Neural crest cell (in vitro differentiated cells): ENCODE measurements at regions not wholly inside any gene's neighbourhood (a gene's known extent, or its start where the extent isn't known, plus 50 kb on each side); places are given as distances from the start of the nearest gene placed in this dataset.

ENCODE experiments used
- DNase-seq: peaks from one replicate; pipeline ENCODE4 v3.0.0; 2021; ENCODE audit warnings: low read depth, mixed read lengths, low spot score
- H3K27ac Mint-ChIP-seq: one replicate; pipeline ENCODE4 v1.8.0; 2021; ENCODE audit warnings: mild to moderate bottlenecking, mixed read lengths; ENCODE audit not compliant: unreplicated experiment
- H3K27me3 Mint-ChIP-seq: 2 replicates; pipeline ENCODE4 v1.8.0; 2021; ENCODE audit warnings: low read depth, mild to moderate bottlenecking, mixed read lengths
- H3K36me3 Mint-ChIP-seq: 2 replicates; pipeline ENCODE4 v1.8.0; 2021; ENCODE audit warnings: low read depth, mild to moderate bottlenecking, mixed read lengths
- H3K4me1 Mint-ChIP-seq: 2 replicates; pipeline ENCODE4 v1.8.0; 2021; ENCODE audit warnings: mixed read lengths
- H3K4me3 Mint-ChIP-seq: one replicate; pipeline ENCODE4 v1.8.0; 2021; ENCODE audit warnings: mild to moderate bottlenecking, mixed read lengths
- H3K9me3 Mint-ChIP-seq: 2 replicates; pipeline ENCODE4 v1.8.0; 2021; ENCODE audit warnings: mixed read lengths
- TF ChIP-seq, protein P1 (sequence below): fragments of 200-600 bp; sonication (generic); conservative IDR thresholded peaks from 2 replicates; pipeline ENCODE4 v1.5.0; 2021; ENCODE audit warnings: antibody characterized with exemption, mild to moderate bottlenecking

- no peak for DNase-seq
- Mint-ChIP-seq H3K9me3 (peaks cover 10% of the 10 kb centered on the region), H3K27me3 (peaks cover 29% of the 10 kb centered on the region), H3K4me3 (no peak overlapping the region), H3K4me1 (no peaks in the 10 kb centered on the region), H3K36me3 (no peaks in the 10 kb centered on the region), H3K27ac (no peak overlapping the region)
- TF ChIP-seq, protein P1, sequence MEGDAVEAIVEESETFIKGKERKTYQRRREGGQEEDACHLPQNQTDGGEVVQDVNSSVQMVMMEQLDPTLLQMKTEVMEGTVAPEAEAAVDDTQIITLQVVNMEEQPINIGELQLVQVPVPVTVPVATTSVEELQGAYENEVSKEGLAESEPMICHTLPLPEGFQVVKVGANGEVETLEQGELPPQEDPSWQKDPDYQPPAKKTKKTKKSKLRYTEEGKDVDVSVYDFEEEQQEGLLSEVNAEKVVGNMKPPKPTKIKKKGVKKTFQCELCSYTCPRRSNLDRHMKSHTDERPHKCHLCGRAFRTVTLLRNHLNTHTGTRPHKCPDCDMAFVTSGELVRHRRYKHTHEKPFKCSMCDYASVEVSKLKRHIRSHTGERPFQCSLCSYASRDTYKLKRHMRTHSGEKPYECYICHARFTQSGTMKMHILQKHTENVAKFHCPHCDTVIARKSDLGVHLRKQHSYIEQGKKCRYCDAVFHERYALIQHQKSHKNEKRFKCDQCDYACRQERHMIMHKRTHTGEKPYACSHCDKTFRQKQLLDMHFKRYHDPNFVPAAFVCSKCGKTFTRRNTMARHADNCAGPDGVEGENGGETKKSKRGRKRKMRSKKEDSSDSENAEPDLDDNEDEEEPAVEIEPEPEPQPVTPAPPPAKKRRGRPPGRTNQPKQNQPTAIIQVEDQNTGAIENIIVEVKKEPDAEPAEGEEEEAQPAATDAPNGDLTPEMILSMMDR, result no peak
Measured at GRCh38 chr1:37169743-37170275, 135.5 kb upstream of the GRIK3 start.

- H3K36me3 Mint-ChIP-seq, result no peaks in the 10 kb centered on the region
- peaks cover 3% of the 10 kb centered on the region for H3K9me3 Mint-ChIP-seq
- H3K4me1 Mint-ChIP-seq, result no peaks in the 10 kb centered on the region
- DNase-seq, result no peak
- peaks cover 24% of the 10 kb centered on the region for H3K27me3 Mint-ChIP-seq
- TF ChIP-seq, protein P1, result no peak
- no peak overlapping the region for H3K4me3 Mint-ChIP-seq
- H3K27ac Mint-ChIP-seq, result no peak overlapping the region
Measured at GRCh38 chr1:37171691-37172090, 137.4 kb upstream of the GRIK3 start.

DNA sequence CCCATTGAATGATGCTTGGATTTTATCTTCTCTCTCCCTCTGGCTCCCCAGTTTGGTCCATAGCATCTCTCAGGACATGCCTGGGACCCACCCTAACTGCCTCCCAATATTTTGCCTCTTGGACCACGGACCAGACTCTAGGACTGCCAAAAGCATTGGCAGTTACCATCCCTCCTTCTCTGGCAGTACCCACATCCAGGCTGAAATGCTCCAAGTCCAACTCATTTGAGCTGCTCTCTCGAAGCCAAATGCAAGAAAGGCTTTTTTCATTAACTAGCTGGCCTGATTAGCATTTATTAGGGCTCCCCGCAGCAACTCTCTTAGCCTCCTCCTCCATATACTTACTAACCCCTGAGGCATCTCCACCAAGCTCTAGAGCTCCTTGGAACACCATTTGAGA lies 140.0 kb upstream of the GRIK3 start:
- Mint-ChIP-seq H3K4me1 (no peaks in the 10 kb centered on the region), H3K4me3 (no peak overlapping the region), H3K9me3 (no peaks in the 10 kb centered on the region), H3K36me3 (no peaks in the 10 kb centered on the region), H3K27me3 (peaks cover 32% of the 10 kb centered on the region), H3K27ac (no peak overlapping the region)
- TF ChIP-seq, protein P1, result no peak
- DNase-seq, result no peak

GRCh38 chr1:37174876-37175275 lies 140.6 kb upstream of the GRIK3 start:
- Mint-ChIP-seq H3K36me3 (no peaks in the 10 kb centered on the region), H3K4me1 (no peaks in the 10 kb centered on the region), H3K27me3 (peaks cover 34% of the 10 kb centered on the region), H3K4me3 (no peak overlapping the region), H3K9me3 (no peaks in the 10 kb centered on the region), H3K27ac (no peak overlapping the region)
- DNase-seq, result no peak
- TF ChIP-seq, protein P1, result no peak

DNA sequence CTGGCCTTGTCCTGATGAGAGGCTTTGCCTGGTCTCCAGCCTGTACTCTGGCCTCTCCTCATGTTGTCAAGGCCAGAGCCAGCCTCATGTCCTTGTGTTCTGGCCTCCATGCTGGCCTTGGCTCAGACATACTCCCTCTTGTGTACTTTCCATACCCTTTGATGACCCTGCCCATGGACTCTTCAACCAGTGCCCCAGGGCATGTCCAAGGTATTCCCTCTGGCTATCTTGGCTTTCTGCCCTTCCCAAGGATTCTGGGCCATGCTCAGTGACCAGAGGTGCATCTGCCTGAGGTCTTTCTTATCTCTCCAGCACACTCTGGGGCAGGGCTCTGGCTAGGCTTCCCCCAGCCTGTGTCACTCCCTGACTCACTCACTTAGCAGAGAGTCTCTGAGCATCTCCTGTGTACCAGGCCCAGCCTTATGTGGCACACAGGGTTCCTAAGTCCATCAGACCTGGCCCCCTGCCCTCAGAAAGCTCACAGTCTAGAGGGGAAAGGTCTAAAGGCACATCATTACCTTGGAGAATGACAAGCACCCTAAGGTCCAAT lies 141.4 kb upstream of the GRIK3 start:
- no peak for DNase-seq
- Mint-ChIP-seq H3K4me1 (no peaks in the 10 kb centered on the region), H3K36me3 (no peaks in the 10 kb centered on the region), H3K4me3 (no peak overlapping the region), H3K9me3 (no peaks in the 10 kb centered on the region), H3K27ac (no peak overlapping the region), H3K27me3 (peaks cover 35% of the 10 kb centered on the region)
- TF ChIP-seq, protein P1, result no peak
